Large intestine (tissue), 3 donors: ENCODE measurements at regions not wholly inside any gene's neighbourhood (a gene's known extent, or its start where the extent isn't known, plus 50 kb on each side); places are given as distances from the start of the nearest gene placed in this dataset.

Source experiments
- DNase-seq, 2 donors: peaks; one replicate each; pipeline versions ENCODE4 v3.0.0 to v3.0.0-alpha.2; 2013
- H3K27ac ChIP-seq: one replicate; pipeline ENCODE4 v1.5.1; 2013; ENCODE audit warnings: low read length
- H3K27me3 ChIP-seq: 2 replicates; pipeline ENCODE4 v1.6.1; 2013; ENCODE audit warnings: low read length; ENCODE audit not compliant: control insufficient read depth, insufficient read depth
- H3K36me3 ChIP-seq: 2 replicates; pipeline ENCODE4 v1.6.1; 2013; ENCODE audit warnings: low read length; ENCODE audit not compliant: control insufficient read depth, insufficient read depth
- H3K4me1 ChIP-seq: one replicate; pipeline ENCODE4 v1.6.1; 2013; ENCODE audit warnings: low read length; ENCODE audit not compliant: control insufficient read depth, insufficient read depth
- H3K4me3 ChIP-seq: one replicate; pipeline ENCODE4 v1.5.1; 2013; ENCODE audit warnings: low read length
- H3K9me3 ChIP-seq: one replicate; pipeline ENCODE4 v1.6.1; 2013; ENCODE audit warnings: mild to moderate bottlenecking, low read depth, low read length, moderate library complexity; ENCODE audit not compliant: control insufficient read depth
- WGBS: methylation state at CpG from one replicate; pipeline ENCODE4 v1.1.5; 2013; ENCODE audit warnings: low lambda C conversion rate; ENCODE audit not compliant: insufficient coverage; 5-methylcytosine and 5-hydroxymethylcytosine counted together

- no peaks in the 10 kb centered on the region for H3K9me3 ChIP-seq
- H3K4me1 ChIP-seq, result no peaks in the 10 kb centered on the region
- H3K4me3 ChIP-seq, result no peak overlapping the region
- H3K27me3 ChIP-seq, result no peaks in the 10 kb centered on the region
- no peak for DNase-seq
- no peak overlapping the region for H3K27ac ChIP-seq
- 100% methylated on average over 3 of the region's 5 CpGs for WGBS
- no peaks in the 10 kb centered on the region for H3K36me3 ChIP-seq
Measured at GRCh38 chr5:124453221-124454051, 293.0 kb downstream of the ZNF608 start.

DNA sequence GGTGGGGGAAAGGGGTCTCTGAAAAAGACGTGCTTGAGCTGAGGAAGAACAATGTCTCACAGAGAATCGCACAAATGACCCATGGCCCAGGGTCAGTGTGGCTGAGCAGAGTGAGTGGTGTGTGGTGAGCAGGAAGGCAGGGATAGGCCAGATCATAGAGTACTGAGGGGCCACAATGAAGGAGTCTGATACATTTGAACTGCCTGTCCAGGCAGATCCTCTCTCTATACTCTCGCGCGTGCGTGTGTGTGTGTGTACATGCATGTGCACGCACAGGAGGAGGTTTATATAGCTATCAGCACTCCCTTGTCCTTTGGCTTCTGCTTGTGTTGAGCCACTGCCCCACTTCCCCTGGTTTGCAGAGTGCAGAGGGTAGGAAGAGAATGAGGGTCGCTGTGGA is 294.0 kb downstream of the ZNF608 start:
- no CpG with 5 or more reads among the region's 8 CpGs for WGBS
- Histone ChIP-seq H3K27ac (no peak overlapping the region), H3K4me3 (no peak overlapping the region), H3K36me3 (no peaks in the 10 kb centered on the region), H3K27me3 (no peaks in the 10 kb centered on the region), H3K9me3 (no peaks in the 10 kb centered on the region), H3K4me1 (no peaks in the 10 kb centered on the region)
- DNase-seq, result no peak

GRCh38 chr5:124451721-124452383 is 294.6 kb downstream of the ZNF608 start:
- no peaks in the 10 kb centered on the region for H3K9me3 ChIP-seq
- WGBS, result 100% methylated on average over 2 of the region's 7 CpGs
- H3K27me3 ChIP-seq, result no peaks in the 10 kb centered on the region
- no peaks in the 10 kb centered on the region for H3K4me1 ChIP-seq
- H3K36me3 ChIP-seq, result no peaks in the 10 kb centered on the region
- H3K4me3 ChIP-seq, result no peak overlapping the region
- peak; percentile 19 to 46 for DNase-seq
- H3K27ac ChIP-seq, result no peak overlapping the region

- no peaks in the 10 kb centered on the region for H3K9me3 ChIP-seq
- H3K36me3 ChIP-seq, result no peaks in the 10 kb centered on the region
- no peak overlapping the region for H3K27ac ChIP-seq
- no peaks in the 10 kb centered on the region for H3K4me1 ChIP-seq
- no peak for DNase-seq
- H3K27me3 ChIP-seq, result no peaks in the 10 kb centered on the region
- WGBS, result 82% methylated on average over 3 of the region's 6 CpGs
- H3K4me3 ChIP-seq, result no peak overlapping the region
Measured at GRCh38 chr5:124446120-124446519, 300.3 kb downstream of the ZNF608 start.

DNA sequence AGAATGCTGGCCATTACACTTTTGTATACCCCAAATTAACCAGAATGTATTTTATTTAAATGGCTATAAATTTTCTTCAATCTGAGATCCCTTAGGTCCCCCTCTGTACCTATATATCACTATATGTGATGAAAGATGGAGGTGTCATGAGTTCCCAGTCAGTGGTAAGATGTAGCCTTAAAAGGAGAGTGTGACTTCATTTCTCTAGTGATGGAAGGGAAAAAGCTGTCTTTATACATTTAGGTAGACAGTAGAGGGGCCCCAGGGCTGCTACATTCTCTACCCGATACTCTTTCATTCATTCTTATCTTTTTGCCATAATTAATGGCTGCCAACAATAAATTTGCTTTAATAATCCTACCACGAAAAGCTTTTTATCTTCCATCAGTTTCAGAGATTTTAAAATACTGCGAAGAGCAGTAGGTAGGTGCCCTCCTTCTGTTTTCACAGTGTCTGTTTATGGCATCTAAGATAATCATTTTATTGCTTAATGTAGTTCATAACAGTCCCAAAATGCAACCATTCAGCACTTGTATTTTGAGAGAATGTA is 301.3 kb downstream of the ZNF608 start:
- 33% methylated on average over 3 of the region's 3 CpGs for WGBS
- no peaks in the 10 kb centered on the region for H3K9me3 ChIP-seq
- no peaks in the 10 kb centered on the region for H3K36me3 ChIP-seq
- H3K27me3 ChIP-seq, result no peaks in the 10 kb centered on the region
- H3K4me1 ChIP-seq, result no peaks in the 10 kb centered on the region
- no peak overlapping the region for H3K27ac ChIP-seq
- DNase-seq, result no peak
- no peak overlapping the region for H3K4me3 ChIP-seq

DNA sequence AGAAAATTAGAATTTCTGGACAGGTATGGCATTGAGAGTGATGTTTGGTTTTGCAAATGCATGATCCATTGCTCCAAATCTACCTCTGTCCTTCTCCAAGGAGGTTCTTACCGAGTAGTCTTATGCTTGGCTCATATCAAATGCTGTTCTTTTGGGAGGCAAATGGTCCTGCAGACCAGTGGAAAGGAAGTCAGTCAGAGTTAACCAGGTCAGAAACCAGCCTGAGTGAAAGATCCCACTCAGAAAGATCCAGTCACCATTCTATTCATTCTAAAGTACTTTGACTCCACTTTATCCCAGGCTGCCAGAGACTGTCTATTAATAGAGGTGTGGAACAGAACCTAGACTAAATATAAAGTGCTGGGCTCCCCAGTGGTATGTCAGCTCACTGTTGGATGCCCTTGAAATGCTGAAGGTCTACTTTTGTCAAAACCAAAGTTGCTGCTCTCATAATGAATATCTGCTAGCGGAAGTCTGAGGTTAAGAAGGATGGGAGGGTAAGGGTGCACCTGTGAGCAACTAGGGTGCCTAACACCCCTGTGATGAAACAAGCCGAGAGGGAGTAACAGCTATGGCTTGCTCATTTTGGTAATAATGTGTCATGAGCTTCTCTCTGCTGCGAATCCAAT is 302.2 kb downstream of the ZNF608 start:
- no peak overlapping the region for H3K27ac ChIP-seq
- no peaks in the 10 kb centered on the region for H3K9me3 ChIP-seq
- no CpG with 5 or more reads among the region's 4 CpGs for WGBS
- no peak for DNase-seq
- H3K27me3 ChIP-seq, result no peaks in the 10 kb centered on the region
- H3K36me3 ChIP-seq, result no peaks in the 10 kb centered on the region
- no peak overlapping the region for H3K4me3 ChIP-seq
- H3K4me1 ChIP-seq, result no peaks in the 10 kb centered on the region

DNA sequence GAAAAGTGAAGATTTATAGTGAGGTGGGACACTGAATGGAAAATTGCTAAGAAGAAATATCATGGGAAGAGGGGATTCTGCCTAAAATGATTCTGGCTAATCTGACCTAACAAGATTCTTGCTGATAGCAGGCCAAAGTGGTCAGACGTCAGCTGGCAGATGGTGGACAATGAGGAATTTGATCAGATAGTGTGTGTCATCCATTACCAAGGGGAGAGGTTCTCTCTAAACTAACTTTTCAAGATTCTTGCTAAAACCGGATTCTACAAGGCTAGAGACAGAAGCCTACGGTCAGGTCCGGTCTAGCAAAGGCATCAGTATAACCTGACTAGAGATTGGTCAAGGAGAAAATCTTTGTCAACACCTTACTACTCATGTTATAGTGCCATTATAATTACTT is 306.0 kb downstream of the ZNF608 start:
- Histone ChIP-seq H3K27me3 (no peaks in the 10 kb centered on the region), H3K4me3 (no peak overlapping the region), H3K4me1 (no peaks in the 10 kb centered on the region), H3K9me3 (no peaks in the 10 kb centered on the region), H3K27ac (no peak overlapping the region), H3K36me3 (no peaks in the 10 kb centered on the region)
- 100% methylated on average over 2 of the region's 4 CpGs for WGBS
- DNase-seq, result no peak

GRCh38 chr5:124439609-124440008 is 306.8 kb downstream of the ZNF608 start:
- Histone ChIP-seq H3K27ac (no peak overlapping the region), H3K9me3 (no peaks in the 10 kb centered on the region), H3K27me3 (no peaks in the 10 kb centered on the region), H3K36me3 (no peaks in the 10 kb centered on the region), H3K4me3 (no peak overlapping the region), H3K4me1 (no peaks in the 10 kb centered on the region)
- 100% methylated on average over 2 of the region's 3 CpGs for WGBS
- no peak for DNase-seq

- 40% methylated on average over 1 of the region's 5 CpGs for WGBS
- no peak overlapping the region for H3K27ac ChIP-seq
- no peaks in the 10 kb centered on the region for H3K27me3 ChIP-seq
- H3K9me3 ChIP-seq, result peaks cover 4% of the 10 kb centered on the region
- H3K4me3 ChIP-seq, result no peak overlapping the region
- H3K4me1 ChIP-seq, result no peaks in the 10 kb centered on the region
- H3K36me3 ChIP-seq, result no peaks in the 10 kb centered on the region
- no peak for DNase-seq
Measured at GRCh38 chr5:124438903-124439281, 307.5 kb downstream of the ZNF608 start.

DNA sequence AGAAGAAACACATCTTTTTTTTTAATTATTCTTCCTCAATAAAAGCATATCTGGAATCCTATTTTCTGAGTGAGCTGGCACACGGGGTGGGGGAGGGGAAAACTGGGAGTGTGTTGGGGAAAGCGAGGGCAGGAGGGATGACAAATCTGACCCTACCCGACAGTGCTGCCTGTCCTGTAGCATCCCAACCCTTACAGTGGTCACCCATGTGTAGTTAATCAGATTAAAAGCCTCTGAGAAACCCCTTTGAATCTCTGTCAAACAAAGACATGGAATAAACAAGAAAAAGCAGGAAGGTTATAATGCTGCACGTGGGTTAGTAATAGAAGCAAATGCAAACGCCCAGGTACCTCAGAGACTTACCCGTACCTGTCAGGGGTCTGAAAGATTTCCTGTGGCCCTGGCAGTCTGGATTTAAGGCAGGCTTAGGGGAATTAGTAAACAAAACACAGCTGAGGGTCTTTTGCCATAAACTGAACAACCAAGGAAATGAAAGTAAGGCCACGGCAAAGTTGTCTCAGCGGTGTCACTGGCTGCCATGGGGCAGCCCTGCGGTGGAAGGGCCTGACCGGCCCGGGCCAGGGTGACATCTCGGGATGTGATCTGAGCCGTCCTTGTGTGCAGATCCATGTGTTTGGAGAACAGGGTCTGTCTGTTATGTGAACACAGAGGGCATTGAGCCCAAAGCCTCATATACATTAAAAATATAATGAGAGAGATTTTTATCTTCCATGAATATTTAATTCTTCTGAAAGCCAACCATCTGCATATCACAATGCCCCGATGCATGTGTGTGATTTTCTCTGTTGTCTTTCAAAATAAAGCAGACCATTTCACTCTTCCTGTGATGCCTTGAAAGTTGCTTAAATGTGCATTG is 308.2 kb downstream of the ZNF608 start:
- no peak for DNase-seq
- H3K36me3 ChIP-seq, result no peaks in the 10 kb centered on the region
- H3K4me3 ChIP-seq, result no peak overlapping the region
- H3K27me3 ChIP-seq, result no peaks in the 10 kb centered on the region
- H3K27ac ChIP-seq, result no peak overlapping the region
- no peaks in the 10 kb centered on the region for H3K4me1 ChIP-seq
- H3K9me3 ChIP-seq, result peaks cover 4% of the 10 kb centered on the region
- WGBS, result 100% methylated on average over 1 of the region's 14 CpGs
